ENCODE measurements at regions not wholly inside any gene's neighbourhood (a gene's known extent, or its start where the extent isn't known, plus 50 kb on each side); places are given as distances from the start of the nearest gene placed in this dataset.

- peak in 2 of 5 donors; percentile 14 to 25 for DNase-seq
- intact Hi-C loops (cut with DNase I) = no loop called here
- no peaks in the 10 kb centered on the region for H3K9me3 ChIP-seq
- no peaks in the 10 kb centered on the region for H3K4me1 ChIP-seq (ENCODE audit: insufficient read depth)
- no peak overlapping the region for H3K27ac ChIP-seq
- TF ChIP-seq POLR2A (IDR thresholded peaks at IDR 0.05) (no peak), CTCF (IDR thresholded peaks at IDR 0.05) (no peak), EP300 (IDR thresholded peaks at IDR 0.05) (no peak)
- no peak overlapping the region for H3K4me3 ChIP-seq
- H3K36me3 ChIP-seq = no peaks in the 10 kb centered on the region
- H3K27me3 ChIP-seq = no peaks in the 10 kb centered on the region
- 76 to 84% (median 76%) methylated on average over 26 of the region's 26 CpGs for WGBS, 3 donors
Observed at GRCh38 chr18:79625924-79626561, 53.6 kb upstream of the CTDP1 start.

GRCh38 chr18:79626905-79627749 is 52.5 kb upstream of the CTDP1 start:
- no peak for TF ChIP-seq POLR2A (IDR thresholded peaks at IDR 0.05)
- TF ChIP-seq CTCF (IDR thresholded peaks at IDR 0.05) = no peak
- no peak for TF ChIP-seq EP300 (IDR thresholded peaks at IDR 0.05)
- WGBS, 3 donors = 86 to 92% (median 87%) methylated on average over 41 to 45 of the region's 45 CpGs

GRCh38 chr18:79627750-79628294 is 51.8 kb upstream of the CTDP1 start:
- 91 to 93% (median 92%) methylated on average over 16 to 19 of the region's 19 CpGs for WGBS, 3 donors

More at GRCh38 chr18:79626905-79627749, 52.5 kb upstream of the CTDP1 start:
- Histone ChIP-seq H3K4me1 (ENCODE audit: insufficient read depth) (no peaks in the 10 kb centered on the region), H3K4me3 (no peak overlapping the region), H3K27ac (no peak overlapping the region), H3K9me3 (no peaks in the 10 kb centered on the region), H3K36me3 (no peaks in the 10 kb centered on the region), H3K27me3 (no peaks in the 10 kb centered on the region)
- intact Hi-C loops (cut with DNase I) = no loop called here
- peak in 1 of 5 donors; percentile 18 for DNase-seq

More at GRCh38 chr18:79627750-79628294, 51.8 kb upstream of the CTDP1 start:
- TF ChIP-seq POLR2A (IDR thresholded peaks at IDR 0.05) = no peak
- TF ChIP-seq EP300 (IDR thresholded peaks at IDR 0.05) = no peak
- no peak for TF ChIP-seq CTCF (IDR thresholded peaks at IDR 0.05)
- H3K36me3 ChIP-seq = no peaks in the 10 kb centered on the region
- no peaks in the 10 kb centered on the region for H3K27me3 ChIP-seq
- no peaks in the 10 kb centered on the region for H3K4me1 ChIP-seq (ENCODE audit: insufficient read depth)
- H3K9me3 ChIP-seq = no peaks in the 10 kb centered on the region
- H3K4me3 ChIP-seq = no peak overlapping the region
- peak in 2 of 5 donors; percentile 4 to 9 for DNase-seq
- intact Hi-C loops (cut with DNase I) = no loop called here
- no peak overlapping the region for H3K27ac ChIP-seq

Data from ovary (tissue), 7 donors.